ENCODE measurements at regions not wholly inside any gene's neighbourhood (a gene's known extent, or its start where the extent isn't known, plus 50 kb on each side); places are given as distances from the start of the nearest gene placed in this dataset.
"Not testable (repeated sequence)": the region's sequence is repeated elsewhere in the genome, so short reads cannot be mapped to it uniquely, and the experiment has no call there.

- DNase-seq: no peak
Measured at GRCh38 chr14:25303934-25304333, 254.0 kb upstream of the STXBP6 start.

DNA sequence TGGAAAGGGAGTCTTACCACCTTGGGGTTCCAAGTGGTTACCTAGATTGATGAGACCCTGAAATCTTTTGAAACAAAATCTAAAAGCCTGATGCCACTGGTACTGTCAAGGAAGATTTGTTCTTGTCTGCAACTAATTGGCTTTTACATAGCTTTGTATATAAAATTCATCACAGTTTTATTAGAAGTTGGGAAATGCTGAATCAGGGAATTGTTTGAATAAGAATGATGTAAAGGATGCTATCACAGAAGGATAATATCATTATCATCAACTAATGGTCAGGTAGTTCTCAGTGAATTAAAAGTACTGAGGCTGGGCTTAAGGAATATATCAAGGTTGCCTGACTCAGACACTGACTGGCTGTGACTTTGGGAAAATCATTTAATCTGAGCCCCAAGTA, 248.3 kb upstream of the STXBP6 start:
- DNase-seq: no peak

DNA sequence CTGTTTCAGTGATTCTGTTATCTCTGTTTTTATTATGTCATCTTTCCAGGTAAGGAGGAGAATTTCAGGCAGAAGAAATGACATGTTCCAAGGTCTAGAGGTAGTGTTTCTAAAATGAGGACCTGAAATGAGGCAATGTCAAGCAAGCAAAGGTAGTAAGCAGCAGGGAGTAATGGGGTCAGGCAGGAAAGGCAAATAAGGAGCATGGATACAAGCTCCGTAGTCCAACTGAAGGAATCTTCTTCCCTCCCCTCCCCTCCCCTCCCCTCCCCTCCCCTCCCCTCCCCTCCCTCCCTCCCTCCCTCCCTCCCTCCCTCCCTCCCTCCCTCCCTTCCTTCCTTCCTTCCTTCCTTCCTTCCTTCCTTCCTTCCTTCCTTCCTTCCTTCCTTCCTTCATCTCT, 240.2 kb upstream of the STXBP6 start:
- not testable (repeated sequence) for DNase-seq

DNA sequence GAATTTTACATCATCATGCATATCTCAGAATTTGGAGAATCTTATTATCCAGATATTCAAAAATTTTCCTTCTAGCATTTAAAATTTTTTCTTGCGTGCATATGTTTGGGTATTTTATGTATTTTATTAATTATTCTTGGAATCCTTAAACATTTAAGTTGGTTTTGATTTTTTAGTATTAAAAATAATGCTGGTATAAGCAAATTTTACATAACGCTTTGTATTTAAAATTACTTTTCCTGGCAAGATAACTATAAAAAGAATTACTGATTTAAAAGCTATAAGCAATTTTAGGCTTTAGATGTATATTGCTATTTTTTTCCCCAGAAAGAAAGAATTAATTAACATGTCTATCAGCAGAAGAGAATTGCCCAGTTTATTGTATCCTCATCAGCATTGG, 224.6 kb upstream of the STXBP6 start:
- no peak for DNase-seq

DNA sequence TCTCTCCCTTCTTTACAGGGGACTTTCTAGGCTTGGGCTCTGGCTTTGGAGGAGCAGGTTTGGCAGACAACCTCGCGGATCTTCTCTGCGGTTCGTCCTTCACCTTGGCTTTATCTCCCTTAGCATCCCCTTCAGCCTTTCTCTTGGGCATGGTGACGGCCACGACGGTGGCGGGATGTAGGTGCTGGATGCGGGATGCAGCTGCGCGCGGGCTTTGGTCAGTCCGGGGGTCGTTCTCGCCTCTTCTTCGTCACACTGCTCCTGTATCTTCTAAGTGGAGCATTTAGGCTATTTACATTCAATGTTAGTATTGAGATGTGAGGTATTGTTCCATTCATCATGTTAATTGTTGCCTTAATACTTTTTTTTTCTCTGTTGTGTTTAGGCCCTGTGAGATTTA, 217.2 kb upstream of the STXBP6 start:
- DNase-seq: no peak

GRCh38 chr14:25259470-25259869, 209.5 kb upstream of the STXBP6 start:
- DNase-seq: no peak

DNA sequence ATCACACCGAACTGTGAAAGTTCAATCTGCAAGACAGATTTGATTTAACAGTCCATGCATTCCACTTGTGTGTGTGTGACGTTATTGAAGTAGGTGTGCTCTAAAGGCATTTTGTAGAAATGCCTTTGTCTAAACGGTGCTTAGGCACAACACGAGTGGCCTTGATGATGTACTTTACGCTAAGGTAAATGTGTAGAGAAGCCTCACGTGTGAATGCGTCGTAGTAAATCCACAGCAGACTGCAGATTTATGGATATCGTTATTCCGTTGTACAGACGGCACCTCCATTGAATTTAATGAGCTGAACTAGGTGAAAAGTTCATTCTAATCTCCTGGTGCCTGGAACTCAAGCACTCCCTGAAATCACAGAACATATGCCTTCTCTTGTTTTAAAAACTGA, 202.8 kb upstream of the STXBP6 start:
- DNase-seq: no peak

DNA sequence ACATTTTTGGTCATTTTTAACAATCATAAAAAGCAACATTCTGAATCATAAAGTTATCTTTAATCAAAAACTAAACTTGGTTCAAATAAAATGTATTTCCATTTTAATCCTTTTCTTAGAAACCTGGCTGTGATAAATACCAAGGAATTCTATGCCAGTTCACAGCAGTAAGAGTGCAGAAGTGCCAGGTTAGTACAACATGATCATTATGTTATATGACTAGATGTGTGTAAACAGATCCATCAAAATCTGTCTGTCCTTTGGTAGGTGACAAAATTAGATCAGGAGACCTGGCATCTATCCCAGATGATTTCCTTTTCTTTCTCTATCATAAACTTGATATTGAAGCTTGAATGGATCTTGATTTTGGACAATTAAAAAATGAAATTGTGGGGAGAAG, 200.6 kb upstream of the STXBP6 start:
- no peak for DNase-seq

- no peak for DNase-seq
Measured at GRCh38 chr14:25247609-25248008, 197.7 kb upstream of the STXBP6 start.

DNA sequence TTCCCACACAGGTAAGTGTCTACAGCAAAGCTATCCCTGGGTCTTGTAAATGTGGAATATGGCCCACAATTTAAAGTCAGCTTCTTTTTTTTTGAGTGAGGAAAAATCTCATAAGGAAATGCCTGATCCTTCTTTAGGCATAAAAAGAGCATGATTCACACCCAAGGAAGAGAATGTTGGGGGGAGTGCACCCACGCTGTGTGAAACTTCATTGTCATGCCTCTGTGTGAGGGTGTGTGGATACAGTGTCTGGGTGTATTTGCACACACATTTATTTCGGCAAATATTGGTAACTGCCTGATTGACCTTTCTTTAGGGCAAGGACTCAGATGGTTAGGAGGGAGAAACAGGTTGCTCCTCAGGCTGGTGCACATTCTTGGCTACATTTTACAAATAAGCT, 196.8 kb upstream of the STXBP6 start:
- no peak for DNase-seq

DNA sequence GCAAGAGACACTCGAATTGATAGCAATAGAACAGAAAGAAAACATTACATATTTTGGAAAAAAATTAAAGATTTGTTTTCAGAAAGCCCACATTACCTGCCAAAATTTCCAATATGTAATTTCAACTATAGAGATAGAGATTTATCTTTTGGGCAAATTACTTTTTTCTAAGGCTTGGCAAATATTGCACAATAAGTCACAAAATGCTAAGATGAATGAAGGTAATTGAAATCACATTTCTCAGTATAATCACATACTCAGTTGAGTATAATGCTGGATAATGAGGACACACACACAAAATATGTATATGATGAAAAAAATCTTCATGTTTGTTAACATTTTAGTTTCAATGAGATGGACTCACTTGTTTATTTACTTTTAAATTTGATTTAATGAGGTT, 189.2 kb upstream of the STXBP6 start:
- no peak for DNase-seq

DNA sequence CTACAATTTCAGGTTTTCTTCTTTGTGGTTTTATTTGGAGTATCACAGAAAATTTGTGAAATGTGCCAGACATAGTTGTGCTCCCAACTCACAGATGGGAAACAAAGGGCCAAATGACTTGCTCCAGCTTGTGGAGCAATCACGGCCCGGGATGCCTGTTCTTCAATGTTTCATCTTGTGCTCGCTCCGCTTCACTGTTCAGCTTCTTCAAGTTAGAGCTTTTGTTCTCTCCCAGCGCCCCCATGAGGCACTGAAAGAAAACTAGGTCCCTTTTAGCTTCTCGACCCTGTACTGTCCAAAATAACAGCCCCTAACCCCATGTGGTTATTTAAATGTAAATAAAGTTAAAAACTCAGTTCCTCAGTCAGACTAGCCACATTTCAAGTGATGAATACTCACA, 187.9 kb upstream of the STXBP6 start:
- DNase-seq: no peak

- no peak for DNase-seq
Measured at GRCh38 chr14:25233613-25234012, 183.7 kb upstream of the STXBP6 start.

- no peak for DNase-seq
Measured at GRCh38 chr14:25231004-25231403, 181.1 kb upstream of the STXBP6 start.

GRCh38 chr14:25226214-25226613, 176.3 kb upstream of the STXBP6 start:
- DNase-seq: no peak

DNA sequence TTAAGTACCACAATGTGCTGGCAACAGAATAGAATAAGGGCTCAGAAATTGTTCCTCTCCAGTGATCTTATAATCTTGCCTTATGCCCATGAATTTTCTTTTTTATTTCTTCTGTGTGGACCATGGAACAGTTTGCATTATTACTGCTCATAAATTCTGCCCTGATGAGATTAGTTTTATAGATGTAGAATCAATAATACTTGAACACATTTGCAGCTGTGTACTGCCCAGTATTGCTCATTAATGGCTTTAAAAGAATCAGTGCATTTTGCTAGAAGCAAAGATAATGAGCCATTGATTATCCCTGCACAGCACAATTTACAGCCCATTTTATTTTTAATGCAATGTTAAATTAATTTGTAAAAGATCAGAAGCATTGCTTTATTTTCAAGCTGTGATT, 172.3 kb upstream of the STXBP6 start:
- no peak for DNase-seq

DNA sequence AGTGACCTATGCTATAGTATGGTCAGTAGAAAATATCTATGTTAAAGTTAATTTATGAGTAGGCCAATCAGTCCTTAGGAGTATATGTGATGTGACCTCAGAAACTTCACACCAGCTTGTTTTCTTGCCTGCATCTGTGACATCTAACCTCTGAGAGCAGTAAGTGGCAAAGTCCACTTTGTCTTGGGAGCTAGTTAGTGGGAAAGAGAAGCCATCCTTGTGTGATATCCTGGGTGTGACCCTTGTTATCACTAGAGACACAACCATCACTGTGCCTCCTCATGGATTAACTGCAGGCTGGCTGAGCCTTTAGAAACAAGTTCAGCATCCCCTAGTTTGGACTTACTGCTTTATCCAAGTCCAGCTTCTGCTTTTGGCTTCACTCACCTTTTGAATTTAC, 170.6 kb upstream of the STXBP6 start:
- DNase-seq: no peak

- no peak for DNase-seq
Measured at GRCh38 chr14:25215607-25216006, 165.7 kb upstream of the STXBP6 start.

- no peak for DNase-seq
Measured at GRCh38 chr14:25197885-25198284, 147.9 kb upstream of the STXBP6 start.

DNA sequence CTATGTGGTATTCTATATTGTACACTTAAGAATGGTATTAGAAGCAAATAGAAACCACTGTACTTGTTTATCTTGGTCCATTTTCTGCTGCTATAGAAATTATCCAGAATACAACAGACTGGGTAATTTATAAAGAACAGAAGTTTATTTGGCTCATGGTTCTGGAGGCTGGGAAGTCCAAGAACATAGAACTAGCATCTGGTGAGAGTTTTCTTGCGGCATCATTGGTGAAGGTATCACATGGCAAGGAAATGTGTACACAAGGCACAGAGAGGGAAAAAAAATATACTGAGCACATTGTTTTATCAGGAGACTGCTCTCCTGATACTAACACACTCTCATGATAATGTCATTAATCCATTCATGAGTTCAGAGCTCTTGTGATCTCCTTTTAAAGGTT, 130.3 kb upstream of the STXBP6 start:
- DNase-seq: no peak

GRCh38 chr14:25178255-25178654, 128.3 kb upstream of the STXBP6 start:
- no peak for DNase-seq

- DNase-seq: peak; percentile 29
Measured at GRCh38 chr14:25150934-25151790, 101.2 kb upstream of the STXBP6 start.

DNA sequence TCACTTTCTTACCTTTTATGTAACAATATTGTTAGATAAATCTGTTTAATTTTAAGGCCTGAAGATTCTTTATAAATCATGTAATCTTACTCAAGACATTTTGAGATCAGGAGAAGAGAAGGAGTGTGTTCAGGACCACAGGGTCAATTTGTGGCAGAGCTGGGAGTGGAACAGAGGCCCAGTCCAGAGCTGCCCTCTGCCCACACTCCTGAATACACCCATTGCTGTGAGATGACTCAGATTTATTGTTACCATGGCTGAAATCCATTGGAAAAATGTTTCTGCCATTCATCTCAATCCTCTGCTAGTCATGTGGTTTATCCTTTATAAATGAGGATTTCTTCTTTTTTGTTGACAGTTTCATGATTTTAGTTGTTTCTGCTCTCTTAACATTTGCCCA, 100.5 kb upstream of the STXBP6 start:
- no peak for DNase-seq

DNA sequence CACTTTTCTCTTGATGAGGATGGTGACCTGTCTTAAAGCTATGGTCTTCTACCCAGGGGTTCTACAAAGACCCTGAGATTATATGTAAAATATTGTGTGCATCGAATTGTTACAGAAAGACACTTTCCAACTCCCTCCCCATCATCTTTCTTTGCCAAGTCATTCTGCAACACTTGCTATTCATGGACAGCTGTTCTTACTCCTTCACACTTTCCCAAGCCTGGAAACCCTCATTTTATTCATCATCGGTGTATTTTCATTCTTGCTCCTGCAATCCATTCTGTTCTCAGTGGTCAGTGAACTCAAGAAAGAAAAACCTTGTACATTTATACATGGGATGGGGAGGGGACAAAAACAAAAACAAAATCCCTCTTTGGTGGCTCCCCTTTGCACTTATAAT, 90.5 kb upstream of the STXBP6 start:
- DNase-seq: no peak

DNA sequence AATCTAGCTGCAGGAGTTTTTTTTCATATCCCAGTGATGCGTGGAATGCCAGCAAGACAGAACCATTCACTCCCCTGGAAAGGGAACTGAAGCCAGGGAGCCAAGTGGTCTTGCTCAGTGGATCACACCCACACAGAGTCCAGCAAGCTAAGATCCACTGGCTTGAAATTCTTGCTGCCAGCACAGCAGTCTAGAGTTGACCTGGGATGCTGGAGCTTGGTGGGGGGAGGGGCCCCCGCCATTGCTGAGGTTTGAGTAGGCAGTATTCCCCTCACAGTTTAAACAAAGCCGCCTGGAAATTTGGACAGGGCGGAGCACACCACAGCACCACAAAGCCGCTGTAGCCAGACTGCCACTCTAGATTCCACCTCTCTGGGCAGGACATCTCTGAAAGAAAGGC, 86.9 kb upstream of the STXBP6 start:
- no peak for DNase-seq

All from MV-4-11 (cell line).